BJ (cell line): ENCODE measurements at regions not wholly inside any gene's neighbourhood (a gene's known extent, or its start where the extent isn't known, plus 50 kb on each side); places are given as distances from the start of the nearest gene placed in this dataset.

Experiments
- CTCF ChIA-PET: fragments of 350-600 bp; formaldehyde crosslinking; extraction: SDS; loops from one replicate; lab custom pipeline; 2021; ENCODE audit warnings: antibody characterized with exemption, inconsistent platforms; lab: Yijun Ruan, JAX
- POLR2A ChIA-PET: fragments of 300-600 bp; sonication (Branson Sonifier 250); formaldehyde crosslinking; extraction: SDS; loops from one replicate; lab custom pipeline; 2021; ENCODE audit warnings: antibody characterized with exemption; lab: Charles Lee
- DNase-seq: peaks from one replicate; pipeline ENCODE4 v3.0.0-alpha.2; 2011; ENCODE audit warnings: low read depth
- H3K27me3 ChIP-seq: 2 replicates; pipeline ENCODE4 v1.6.0; 2011; ENCODE audit warnings: low read length; ENCODE audit not compliant: control insufficient read depth, insufficient read depth
- H3K36me3 ChIP-seq: 2 replicates; pipeline ENCODE4 v1.5.1; 2011; ENCODE audit warnings: low read length; ENCODE audit not compliant: control insufficient read depth, insufficient read depth
- H3K4me3 ChIP-seq: 2 replicates; pipeline ENCODE4 v1.5.1; 2011; ENCODE audit warnings: low read depth, mild to moderate bottlenecking, control low read depth, low read length
- CTCF ChIP-seq: IDR thresholded peaks from 2 replicates; pipeline ENCODE4 v1.5.1; 2011; ENCODE audit warnings: low read depth, mild to moderate bottlenecking, control low read depth, inconsistent platforms, low read length, moderate library complexity; ENCODE audit not compliant: insufficient read depth

GRCh38 chr1:62962014-62962812, 178.3 kb downstream of the ATG4C start:
- H3K4me3 ChIP-seq: no peak overlapping the region
- no peak for TF ChIP-seq CTCF
- ChIA-PET POLR2A (no interaction called here), CTCF (no interaction called here)
- DNase-seq: no peak
- H3K36me3 ChIP-seq: no peaks in the 10 kb centered on the region
- H3K27me3 ChIP-seq: no peaks in the 10 kb centered on the region

- POLR2A ChIA-PET: no interaction called here
- TF ChIP-seq CTCF: peak; percentile 47
- CTCF ChIA-PET: interaction anchor here (0.8 to 1.1 kb wide), 2 partner anchors 8 to 55 kb away, joined by 3 read pairs; no protein-coding TSS in a partner anchor
- Histone ChIP-seq H3K27me3 (no peaks in the 10 kb centered on the region), H3K4me3 (no peak overlapping the region), H3K36me3 (no peaks in the 10 kb centered on the region)
- DNase-seq: no peak
These were observed 179.2 kb downstream of the ATG4C start for GRCh38 chr1:62962901-62963776.

GRCh38 chr1:62964141-62964540, 180.2 kb downstream of the ATG4C start:
- no peak for TF ChIP-seq CTCF
- ChIA-PET POLR2A (interaction anchor here (0.6 kb wide), 1 partner anchor 16 kb away, joined by 3 read pairs; no protein-coding TSS in a partner anchor), CTCF (interaction anchor here (1.1 kb wide), 1 partner anchor 9 kb away, joined by 3 read pairs; no protein-coding TSS in a partner anchor)
- Histone ChIP-seq H3K27me3 (no peaks in the 10 kb centered on the region), H3K36me3 (no peaks in the 10 kb centered on the region), H3K4me3 (no peak overlapping the region)
- DNase-seq: no peak

- no peak for DNase-seq
- CTCF ChIA-PET: no interaction called here
- POLR2A ChIA-PET: no interaction called here
These were observed 183.1 kb downstream of the ATG4C start for GRCh38 chr1:62967031-62967430.

More at GRCh38 chr1:62967031-62967430, 183.1 kb downstream of the ATG4C start:
- H3K36me3 ChIP-seq: no peaks in the 10 kb centered on the region
- no peak overlapping the region for H3K4me3 ChIP-seq
- H3K27me3 ChIP-seq: no peaks in the 10 kb centered on the region
- no peak for TF ChIP-seq CTCF
